Thyroid gland (tissue), 4 donors: ENCODE measurements at regions not wholly inside any gene's neighbourhood (a gene's known extent, or its start where the extent isn't known, plus 50 kb on each side); places are given as distances from the start of the nearest gene placed in this dataset.

Source experiments
- POLR2A ChIP-seq, 2 donors: fragments of 450-650 bp; IDR thresholded peaks; one replicate each; pipeline ENCODE4 v1.6.1; 2017; ENCODE audit warnings: antibody characterized with exemption in 2 of 2, mild to moderate bottlenecking in 2 of 2, moderate library complexity in 1 of 2
- TF ChIP-seq, protein P1 (sequence below), 6 experiments: fragments of 200-600 bp in 3 of 6; fragments of 450-650 bp in 3 of 6; sonication (generic) in 3 of 6; IDR thresholded peaks; one replicate each; pipeline ENCODE4 v1.5.1; 2016 to 2019; ENCODE audit warnings: antibody characterized with exemption in 6 of 6, mild to moderate bottlenecking in 2 of 6, inconsistent platforms in 1 of 6, moderate library complexity in 1 of 6

DNA sequence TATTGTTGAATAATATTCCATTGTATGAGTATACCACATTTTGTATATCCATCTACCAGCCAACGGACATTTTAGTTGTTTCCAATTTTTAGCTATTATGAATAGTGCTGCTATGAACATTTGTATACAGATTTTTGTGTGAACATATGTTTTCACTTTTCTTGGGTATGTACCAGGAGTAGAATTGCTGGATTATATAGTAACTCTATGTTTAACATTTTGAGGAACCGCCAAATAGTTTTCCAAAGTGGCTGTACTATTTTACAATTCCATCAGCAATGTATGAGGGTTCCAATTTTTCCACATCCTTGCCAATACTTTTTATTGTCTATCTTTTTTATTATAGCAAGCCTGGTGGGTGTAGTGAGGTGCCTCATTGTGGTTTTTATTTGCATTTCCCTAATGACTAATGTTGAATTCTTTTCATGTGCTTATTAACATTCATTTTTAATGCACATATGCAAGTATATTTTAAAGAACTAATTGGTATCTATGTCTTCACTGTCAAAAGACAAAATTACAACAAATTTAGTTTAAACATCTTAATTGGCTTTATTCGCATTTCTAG lies 77.5 kb upstream of the PIAS1 start:
- no peak for TF ChIP-seq POLR2A (IDR thresholded peaks at IDR 0.05)
- TF ChIP-seq, protein P1, sequence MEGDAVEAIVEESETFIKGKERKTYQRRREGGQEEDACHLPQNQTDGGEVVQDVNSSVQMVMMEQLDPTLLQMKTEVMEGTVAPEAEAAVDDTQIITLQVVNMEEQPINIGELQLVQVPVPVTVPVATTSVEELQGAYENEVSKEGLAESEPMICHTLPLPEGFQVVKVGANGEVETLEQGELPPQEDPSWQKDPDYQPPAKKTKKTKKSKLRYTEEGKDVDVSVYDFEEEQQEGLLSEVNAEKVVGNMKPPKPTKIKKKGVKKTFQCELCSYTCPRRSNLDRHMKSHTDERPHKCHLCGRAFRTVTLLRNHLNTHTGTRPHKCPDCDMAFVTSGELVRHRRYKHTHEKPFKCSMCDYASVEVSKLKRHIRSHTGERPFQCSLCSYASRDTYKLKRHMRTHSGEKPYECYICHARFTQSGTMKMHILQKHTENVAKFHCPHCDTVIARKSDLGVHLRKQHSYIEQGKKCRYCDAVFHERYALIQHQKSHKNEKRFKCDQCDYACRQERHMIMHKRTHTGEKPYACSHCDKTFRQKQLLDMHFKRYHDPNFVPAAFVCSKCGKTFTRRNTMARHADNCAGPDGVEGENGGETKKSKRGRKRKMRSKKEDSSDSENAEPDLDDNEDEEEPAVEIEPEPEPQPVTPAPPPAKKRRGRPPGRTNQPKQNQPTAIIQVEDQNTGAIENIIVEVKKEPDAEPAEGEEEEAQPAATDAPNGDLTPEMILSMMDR (IDR thresholded peaks at IDR 0.05): no peak
